H1 (cell line): ENCODE measurements at regions not wholly inside any gene's neighbourhood (a gene's known extent, or its start where the extent isn't known, plus 50 kb on each side); places are given as distances from the start of the nearest gene placed in this dataset.

Source experiments
- CTCF ChIA-PET: fragments of 300-600 bp; sonication (Branson Sonifier 250); formaldehyde crosslinking; loops from one replicate; lab custom pipeline; 2021; ENCODE audit not compliant: partially characterized antibody; lab: Charles Lee
- POLR2A ChIA-PET: fragments of 300-600 bp; sonication (Branson Sonifier 250); formaldehyde crosslinking; loops from one replicate; lab custom pipeline; 2021; ENCODE audit warnings: inconsistent platforms; ENCODE audit not compliant: partially characterized antibody; lab: Charles Lee
- DNase-seq, 2 experiments: peaks; one replicate each; pipeline versions ENCODE4 v3.0.0 to v3.0.0-alpha.2; 2010 to 2022; ENCODE audit warnings: low spot score in 2 of 2, low read depth in 1 of 2, mixed read lengths in 1 of 2
- FAIRE-seq: peaks from 2 replicates; lab custom pipeline; 2011; peaks lifted over from hg19 to GRCh38; lab: Jason Lieb, UNC
- H2AFZ ChIP-seq: 2 replicates; pipeline ENCODE4 v1.8.1; 2012; ENCODE audit warnings: low read length, inconsistent platforms
- H2AK5ac ChIP-seq: 2 replicates; pipeline ENCODE4 v1.6.1; 2013; ENCODE audit warnings: low read depth, low read length
- H2BK120ac ChIP-seq: replicated peaks from 2 replicates; pipeline ENCODE3; 2013; ENCODE audit warnings: low read depth, low read length, inconsistent platforms
- H2BK12ac ChIP-seq: 2 replicates; pipeline ENCODE4 v1.6.1; 2013; ENCODE audit warnings: low read depth, low read length
- H2BK15ac ChIP-seq: 2 replicates; pipeline ENCODE4 v1.6.1; 2013; ENCODE audit warnings: low read length
- H2BK20ac ChIP-seq: 2 replicates; pipeline ENCODE4 v1.6.1; 2013; ENCODE audit warnings: low read length
- H2BK5ac ChIP-seq: 2 replicates; pipeline ENCODE4 v1.6.1; 2013; ENCODE audit warnings: low read depth, low read length
- H3K14ac ChIP-seq: 2 replicates; pipeline ENCODE4 v1.6.1; 2013; ENCODE audit warnings: inconsistent platforms; ENCODE audit not compliant: insufficient read length
- H3K18ac ChIP-seq: 2 replicates; pipeline ENCODE4 v1.6.1; 2013; ENCODE audit warnings: low read length; ENCODE audit errors: extremely low read depth
- H3K23ac ChIP-seq: 2 replicates; pipeline ENCODE4 v1.6.1; 2013; ENCODE audit warnings: inconsistent platforms; ENCODE audit not compliant: insufficient read length
- H3K23me2 ChIP-seq: 2 replicates; pipeline ENCODE4 v1.6.1; 2013; ENCODE audit warnings: low read depth, low read length
- H3K27ac ChIP-seq: 2 replicates; pipeline ENCODE4 v1.6.1; 2011; ENCODE audit warnings: low read depth, low read length, inconsistent platforms
- H3K27me3 ChIP-seq, 4 experiments: replicated peaks in 1 of 4; 1 replicate in 1 of 4; 2 replicates in 3 of 4; pipeline versions ENCODE4 v1.6.1 to v1.8.1; 2011 to 2013; ENCODE audit warnings: low read length in 3 of 4, mild to moderate bottlenecking in 3 of 4, inconsistent platforms in 2 of 4, mixed read lengths in 2 of 4, moderate library complexity in 1 of 4; ENCODE audit not compliant: control insufficient read depth in 3 of 4, insufficient read depth in 3 of 4; ENCODE audit errors: extremely low read depth in 1 of 4
- H3K36me3 ChIP-seq, 4 experiments: 2 replicates each; pipeline versions ENCODE4 v1.6.1 to v1.8.1; 2011 to 2013; ENCODE audit warnings: mild to moderate bottlenecking in 4 of 4, low read length in 3 of 4, moderate library complexity in 2 of 4, control low read depth in 1 of 4, inconsistent platforms in 1 of 4; ENCODE audit not compliant: insufficient read depth in 4 of 4, control insufficient read depth in 2 of 4
- H3K4ac ChIP-seq: replicated peaks from 2 replicates; pipeline ENCODE3; 2013; ENCODE audit warnings: low read length, low read depth, mixed read lengths, inconsistent platforms; ENCODE audit not compliant: insufficient read length
- H3K4me1 ChIP-seq, 4 experiments: replicated peaks in 1 of 4; 1 replicate in 1 of 4; 2 replicates in 3 of 4; pipeline versions ENCODE4 v1.6.1 to v1.8.1; 2011 to 2013; ENCODE audit warnings: low read length in 3 of 4, inconsistent platforms in 2 of 4, mixed read lengths in 1 of 4; ENCODE audit not compliant: insufficient read depth in 4 of 4, control insufficient read depth in 3 of 4
- H3K4me2 ChIP-seq, 2 experiments: 2 replicates each; pipeline versions ENCODE4 v1.6.1 to v1.8.1; 2011 to 2013; ENCODE audit warnings: low read depth in 2 of 2, low read length in 2 of 2, control low read depth in 1 of 2, inconsistent platforms in 1 of 2, mild to moderate bottlenecking in 1 of 2; ENCODE audit not compliant: insufficient read depth in 1 of 2
- H3K4me3 ChIP-seq, 4 experiments: fragments of 200-600, 300-600 bp in 1 of 4; sonication (generic), shearing (Covaris generic), sonication (Bioruptor Twin) in 1 of 4; 2 replicates each; pipeline versions ENCODE4 v1.5.1 to v1.8.1; 2011 to 2016; ENCODE audit warnings: low read length in 4 of 4, low read depth in 3 of 4, control low read depth in 2 of 4, inconsistent platforms in 2 of 4, mild to moderate bottlenecking in 2 of 4, mixed read lengths in 1 of 4, moderate library complexity in 1 of 4; ENCODE audit not compliant: insufficient read depth in 2 of 4; ENCODE audit errors: extremely low read depth in 1 of 4
- H3K56ac ChIP-seq: replicated peaks from 2 replicates; pipeline ENCODE3; 2013; ENCODE audit warnings: low read depth, mild to moderate bottlenecking, mixed read lengths, low read length, inconsistent platforms; ENCODE audit not compliant: insufficient read length
- H3K79me1 ChIP-seq: 2 replicates; pipeline ENCODE4 v1.6.1; 2013; ENCODE audit warnings: low read depth, low read length, control low read depth
- H3K79me2 ChIP-seq, 2 experiments: 2 replicates each; pipeline versions ENCODE4 v1.6.1 to v1.8.1; 2012 to 2013; ENCODE audit warnings: low read length in 2 of 2, mild to moderate bottlenecking in 2 of 2, inconsistent platforms in 1 of 2; ENCODE audit not compliant: insufficient read depth in 2 of 2, control insufficient read depth in 1 of 2
- H3K9ac ChIP-seq, 4 experiments: replicated peaks in 1 of 4; 1 replicate in 1 of 4; 2 replicates in 3 of 4; pipeline versions ENCODE4 v1.6.1 to v1.8.1; 2011 to 2013; ENCODE audit warnings: low read depth in 3 of 4, low read length in 3 of 4, control low read depth in 2 of 4, mild to moderate bottlenecking in 2 of 4, moderate library complexity in 2 of 4, inconsistent platforms in 1 of 4; ENCODE audit errors: extremely low read depth in 1 of 4
- H3K9me3 ChIP-seq, 2 experiments: 2 replicates each; pipeline versions ENCODE4 v1.6.1 to v1.8.1; 2012 to 2013; ENCODE audit warnings: mild to moderate bottlenecking in 2 of 2, moderate library complexity in 2 of 2, control low read depth in 1 of 2, inconsistent platforms in 1 of 2, low read depth in 1 of 2, low read length in 1 of 2, mixed read lengths in 1 of 2; ENCODE audit not compliant: insufficient read depth in 2 of 2
- H4K20me1 ChIP-seq, 2 experiments: replicated peaks in 1 of 2; 2 replicates each; pipeline versions ENCODE3 to v1.8.1; 2011 to 2013; ENCODE audit warnings: inconsistent platforms in 2 of 2, low read length in 2 of 2, mild to moderate bottlenecking in 1 of 2; ENCODE audit not compliant: insufficient read depth in 2 of 2, control insufficient read depth in 1 of 2
- H4K5ac ChIP-seq: 2 replicates; pipeline ENCODE4 v1.6.1; 2013; ENCODE audit warnings: low read length, low read depth, mixed read lengths, inconsistent platforms; ENCODE audit not compliant: insufficient read length
- H4K8ac ChIP-seq: 2 replicates; pipeline ENCODE4 v1.8.0; 2013; ENCODE audit warnings: mild to moderate bottlenecking, moderate library complexity, low read length, inconsistent platforms; ENCODE audit not compliant: insufficient read depth; ENCODE audit errors: extremely low read depth
- H4K91ac ChIP-seq: replicated peaks from 2 replicates; pipeline ENCODE3; 2013; ENCODE audit warnings: low read length, mixed read lengths, inconsistent platforms; ENCODE audit not compliant: insufficient read length
- CEBPB ChIP-seq: IDR thresholded peaks from 2 replicates; pipeline ENCODE4 v1.6.1; 2012; ENCODE audit warnings: low read depth, low read length
- MAFK ChIP-seq: IDR thresholded peaks from 2 replicates; pipeline ENCODE4 v1.6.1; 2012; ENCODE audit warnings: low read depth, mild to moderate bottlenecking, improper control_type of control experiment, low read length
- TAF7 ChIP-seq: optimal IDR thresholded peaks from 2 replicates; pipeline ENCODE3; 2011; ENCODE audit warnings: low read depth, mild to moderate bottlenecking, inconsistent platforms, low read length, moderate library complexity, borderline replicate concordance

GRCh38 chr5:53427965-53428364 lies 52.5 kb upstream of the FST start:
- CTCF ChIA-PET: interaction anchor here (0.6 to 1.7 kb wide), 5 partner anchors 9 to 1045 kb away, joined by 3 to 5 read pairs (median 3); no protein-coding TSS in a partner anchor
- Histone ChIP-seq H3K56ac (no peak overlapping the region), H3K23me2 (no peaks in the 10 kb centered on the region), H2BK12ac (no peak overlapping the region), H4K5ac (no peak overlapping the region), H2BK20ac (no peak overlapping the region), H4K20me1 (no peaks in the 10 kb centered on the region), H4K8ac (no peak overlapping the region), H3K4ac (no peak overlapping the region), H2AK5ac (no peak overlapping the region), H4K91ac (no peak overlapping the region), H3K27ac (no peak overlapping the region), H3K9ac (no peak overlapping the region), H3K4me3 (no peak overlapping the region), H2BK15ac (no peak overlapping the region), H3K36me3 (no peaks in the 10 kb centered on the region), H3K9me3 (no peaks in the 10 kb centered on the region), H2BK5ac (no peak overlapping the region), H3K79me1 (no peaks in the 10 kb centered on the region), H3K14ac (no peak overlapping the region), H2BK120ac (no peak overlapping the region), H3K23ac (no peak overlapping the region), H2AFZ (no peak overlapping the region), H3K4me1 (peaks cover 0 to 3% (median 0%) of the 10 kb centered on the region in 4 experiments; a peak in 1 of 7 replicates), H3K4me2 (no peak overlapping the region), H3K18ac (no peak overlapping the region), H3K27me3 (no peaks in the 10 kb centered on the region), H3K79me2 (no peaks in the 10 kb centered on the region)
- TF ChIP-seq MAFK (no peak), CEBPB (0 out of 2 replicates have a peak, but pooled peaks have one; percentile 6), TAF7 (no peak)
- POLR2A ChIA-PET: no interaction called here
- DNase-seq (no peak), FAIRE-seq (no peak)
